ENCODE measurements at regions not wholly inside any gene's neighbourhood (a gene's known extent, or its start where the extent isn't known, plus 50 kb on each side); places are given as distances from the start of the nearest gene placed in this dataset.

- no peaks in the 10 kb centered on the region for H3K9me2 ChIP-seq
- peaks cover 0 to 32% of the 10 kb centered on the region in 2 experiments; a peak in 2 of 4 replicates for H3K4me1 ChIP-seq (ENCODE audit: control insufficient read depth in 1 of 2, insufficient read depth in 2 of 2, low read depth in 1 of 2, low read length in 1 of 2)
- no peak for DNase-seq
- CTCF ChIA-PET, result interaction anchor here (0.7 to 11.2 kb wide), 4 partner anchors 26 to 85 kb away, joined by 3 to 116 read pairs (median 18); no protein-coding TSS in a partner anchor
- no peak overlapping the region for H2AFZ ChIP-seq (ENCODE audit: low read depth)
- H3K4me3 ChIP-seq (ENCODE audit: low read depth in 2 of 2, low read length in 1 of 2), result no peak overlapping the region
- H3K36me3 ChIP-seq (replicated peaks in 1 of 2; ENCODE audit: control insufficient read depth in 1 of 2, insufficient read depth in 2 of 2, low read length in 1 of 2), result no peaks in the 10 kb centered on the region
- H4K20me1 ChIP-seq (ENCODE audit: insufficient read depth), result no peaks in the 10 kb centered on the region
- H3K9ac ChIP-seq, result no peak overlapping the region
- H3K79me2 ChIP-seq (ENCODE audit: insufficient read depth), result no peaks in the 10 kb centered on the region
- no peaks in the 10 kb centered on the region for H3K27me3 ChIP-seq (ENCODE audit: insufficient read depth)
- no peak overlapping the region for H3K4me2 ChIP-seq
- POLR2A ChIA-PET, result interaction anchor here (1.2 kb wide), 1 partner anchor 26 kb away, joined by 5 read pairs; no protein-coding TSS in a partner anchor
- no peak for TF ChIP-seq TAF1 (IDR thresholded peaks at IDR 0.05; ENCODE audit: borderline replicate concordance, low read depth, low read length)
- TF ChIP-seq EZH2phosphoT487 (IDR thresholded peaks at IDR 0.05; ENCODE audit: borderline replicate concordance, low read depth), result no peak
- no peak for TF ChIP-seq USF1 (IDR thresholded peaks at IDR 0.05; ENCODE audit: borderline replicate concordance, low read depth)
- no peak for TF ChIP-seq POLR2AphosphoS5 (IDR thresholded peaks at IDR 0.05; ENCODE audit: low read depth, low read length)
- TF ChIP-seq FOXM1 (IDR thresholded peaks at IDR 0.05; ENCODE audit: low read depth), result no peak
- TF ChIP-seq NFIC (IDR thresholded peaks at IDR 0.05; ENCODE audit: borderline replicate concordance), result no peak
- no peak for TF ChIP-seq RAD21 (IDR thresholded peaks at IDR 0.05; ENCODE audit: low read length)
- no peak for TF ChIP-seq MEF2A (IDR thresholded peaks at IDR 0.05; ENCODE audit: borderline replicate concordance, low read depth)
- no peak for TF ChIP-seq IRF3 (IDR thresholded peaks at IDR 0.05; ENCODE audit: low read depth, low read length)
- no peak for TF ChIP-seq ELF1 (IDR thresholded peaks at IDR 0.05)
- TF ChIP-seq PBX3 (IDR thresholded peaks at IDR 0.05), result no peak
- TF ChIP-seq CTCF (IDR thresholded peaks at IDR 0.05), result no peak
- no peak for TF ChIP-seq YY1 (IDR thresholded peaks at IDR 0.05; ENCODE audit: low read depth)
- TF ChIP-seq ZBTB33 (IDR thresholded peaks at IDR 0.05; ENCODE audit: borderline replicate concordance, low read depth), result no peak
- no peaks in the 10 kb centered on the region for H3F3A ChIP-seq (replicated peaks; ENCODE audit: insufficient read depth)
- no peaks in the 10 kb centered on the region for H3K9me3 ChIP-seq
- peak overlapping the region in 1 of 2 experiments; percentile 98; a peak in 2 of 4 replicates for H3K27ac ChIP-seq (ENCODE audit: low read depth in 2 of 2, low read length in 1 of 2)
- WGBS (ENCODE audit: low lambda C conversion rate), result 90% methylated on average over 3 of the region's 3 CpGs
These were observed 153.2 kb downstream of the SH3BGRL2 start for GRCh38 chr6:79784395-79784753.

Measured in SK-N-SH (cell line).